Caco-2 (cell line): ENCODE measurements at regions not wholly inside any gene's neighbourhood (a gene's known extent, or its start where the extent isn't known, plus 50 kb on each side); places are given as distances from the start of the nearest gene placed in this dataset.

Source experiments
- BruUV-seq: library from RNA; stranded (reverse); fragments of 400-500 nt; replicated peaks from 2 replicates; lab custom pipeline; 2021; lab: Mats Ljungman, UMichigan
- CTCF ChIA-PET: fragments of 300-600 bp; sonication (Branson Sonifier 250); formaldehyde crosslinking; loops from one replicate; lab custom pipeline; 2022; ENCODE audit warnings: antibody characterized with exemption; lab: Charles Lee
- POLR2A ChIA-PET: fragments of 300-600 bp; sonication (Branson Sonifier 250); formaldehyde crosslinking; loops from one replicate; lab custom pipeline; 2022; ENCODE audit warnings: antibody characterized with exemption; lab: Charles Lee
- DNase-seq, 2 experiments: peaks; one replicate each; pipeline versions ENCODE4 v3.0.0 to v3.0.0-alpha.2; 2020 to 2022
- H3K27me3 ChIP-seq: replicated peaks from 2 replicates; pipeline ENCODE4 v1.6.0; 2011; ENCODE audit warnings: low read length; ENCODE audit not compliant: control insufficient read depth, insufficient read depth
- H3K36me3 ChIP-seq: 2 replicates; pipeline ENCODE4 v1.5.1; 2011; ENCODE audit warnings: low read length; ENCODE audit not compliant: control insufficient read depth, insufficient read depth
- H3K4me1 ChIP-seq: fragments of 250-450 bp; sonication (Bioruptor Pico); 2 replicates; pipeline ENCODE4 v1.5.1; 2020; ENCODE audit warnings: mild to moderate bottlenecking
- H3K4me3 ChIP-seq: 2 replicates; pipeline ENCODE4 v1.5.1; 2011; ENCODE audit warnings: low read depth, mild to moderate bottlenecking, control low read depth, low read length
- H3K9me3 ChIP-seq: fragments of 250-450 bp; sonication (Bioruptor Pico); 2 replicates; pipeline ENCODE4 v1.5.1; 2020; ENCODE audit warnings: mild to moderate bottlenecking, moderate library complexity
- H3K27ac Mint-ChIP-seq: one replicate; pipeline ENCODE4 v1.8.0; 2022; ENCODE audit warnings: mixed read lengths; ENCODE audit not compliant: unreplicated experiment
- H3K27me3 Mint-ChIP-seq: one replicate; pipeline ENCODE4 v1.8.0; 2022; ENCODE audit warnings: mixed read lengths; ENCODE audit not compliant: insufficient read depth, unreplicated experiment
- H3K36me3 Mint-ChIP-seq: one replicate; pipeline ENCODE4 v1.8.0; 2022; ENCODE audit warnings: mild to moderate bottlenecking, mixed read lengths; ENCODE audit not compliant: insufficient read depth, unreplicated experiment
- H3K4me1 Mint-ChIP-seq: one replicate; pipeline ENCODE4 v1.8.0; 2022; ENCODE audit warnings: low read depth, mixed read lengths; ENCODE audit not compliant: unreplicated experiment
- H3K4me3 Mint-ChIP-seq: one replicate; pipeline ENCODE4 v1.8.0; 2022; ENCODE audit warnings: mild to moderate bottlenecking, moderate library complexity, mixed read lengths; ENCODE audit not compliant: unreplicated experiment
- H3K9me3 Mint-ChIP-seq: one replicate; pipeline ENCODE4 v1.8.0; 2022; ENCODE audit warnings: mixed read lengths; ENCODE audit not compliant: unreplicated experiment
- intact Hi-C: fragments of 100-400 bp; cut with micrococcal nuclease; formaldehyde crosslinking; loops from one replicate; pipeline ENCODE4 v1.10.0; 2022; ENCODE audit not compliant: unreplicated experiment
- TF ChIP-seq, protein P1 (sequence below), 2 experiments: fragments of 200-600 bp in 1 of 2; IDR thresholded peaks; 1 replicate in 1 of 2; 2 replicates in 1 of 2; pipeline versions ENCODE4 v1.5.1 to v1.8.0; 2011 to 2022; ENCODE audit warnings: antibody characterized with exemption in 1 of 2, control low read depth in 1 of 2, inconsistent platforms in 1 of 2, low read depth in 1 of 2, low read length in 1 of 2, mild to moderate bottlenecking in 1 of 2, moderate library complexity in 1 of 2; ENCODE audit not compliant: insufficient read depth in 1 of 2, severe bottlenecking in 1 of 2, unreplicated experiment in 1 of 2

- Histone ChIP-seq H3K4me3 (no peak overlapping the region), H3K4me1 (peaks cover 39% of the 10 kb centered on the region), H3K27me3 (no peaks in the 10 kb centered on the region), H3K36me3 (no peaks in the 10 kb centered on the region), H3K9me3 (peaks cover 5% of the 10 kb centered on the region; the same call in 1 of the 2 replicates)
- DNase-seq = peak in 1 of 2 experiments; percentile 4
- BruUV-seq = no TSS peak
- Mint-ChIP-seq H3K27me3 (no peaks in the 10 kb centered on the region), H3K9me3 (peaks cover 20% of the 10 kb centered on the region), H3K4me1 (peaks cover 23% of the 10 kb centered on the region), H3K27ac (peak overlapping the region; percentile 92), H3K4me3 (peak overlapping the region; percentile 14), H3K36me3 (peaks cover 20% of the 10 kb centered on the region)
- CTCF ChIA-PET = interaction anchor here (2.0 kb wide), 1 partner anchor 11 kb away, joined by 5 read pairs; no protein-coding TSS in a partner anchor
- TF ChIP-seq, protein P1, sequence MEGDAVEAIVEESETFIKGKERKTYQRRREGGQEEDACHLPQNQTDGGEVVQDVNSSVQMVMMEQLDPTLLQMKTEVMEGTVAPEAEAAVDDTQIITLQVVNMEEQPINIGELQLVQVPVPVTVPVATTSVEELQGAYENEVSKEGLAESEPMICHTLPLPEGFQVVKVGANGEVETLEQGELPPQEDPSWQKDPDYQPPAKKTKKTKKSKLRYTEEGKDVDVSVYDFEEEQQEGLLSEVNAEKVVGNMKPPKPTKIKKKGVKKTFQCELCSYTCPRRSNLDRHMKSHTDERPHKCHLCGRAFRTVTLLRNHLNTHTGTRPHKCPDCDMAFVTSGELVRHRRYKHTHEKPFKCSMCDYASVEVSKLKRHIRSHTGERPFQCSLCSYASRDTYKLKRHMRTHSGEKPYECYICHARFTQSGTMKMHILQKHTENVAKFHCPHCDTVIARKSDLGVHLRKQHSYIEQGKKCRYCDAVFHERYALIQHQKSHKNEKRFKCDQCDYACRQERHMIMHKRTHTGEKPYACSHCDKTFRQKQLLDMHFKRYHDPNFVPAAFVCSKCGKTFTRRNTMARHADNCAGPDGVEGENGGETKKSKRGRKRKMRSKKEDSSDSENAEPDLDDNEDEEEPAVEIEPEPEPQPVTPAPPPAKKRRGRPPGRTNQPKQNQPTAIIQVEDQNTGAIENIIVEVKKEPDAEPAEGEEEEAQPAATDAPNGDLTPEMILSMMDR (IDR thresholded peaks at IDR 0.05; ENCODE audit: insufficient read depth in 1 of 2, low read depth in 1 of 2, low read length in 1 of 2, severe bottlenecking in 1 of 2, unreplicated experiment in 1 of 2) = no peak
- intact Hi-C loops = no loop called here
- POLR2A ChIA-PET = no interaction called here
These were observed 108.0 kb upstream of the SLC35G4 start for GRCh38 chr18:11501352-11501751.

DNA sequence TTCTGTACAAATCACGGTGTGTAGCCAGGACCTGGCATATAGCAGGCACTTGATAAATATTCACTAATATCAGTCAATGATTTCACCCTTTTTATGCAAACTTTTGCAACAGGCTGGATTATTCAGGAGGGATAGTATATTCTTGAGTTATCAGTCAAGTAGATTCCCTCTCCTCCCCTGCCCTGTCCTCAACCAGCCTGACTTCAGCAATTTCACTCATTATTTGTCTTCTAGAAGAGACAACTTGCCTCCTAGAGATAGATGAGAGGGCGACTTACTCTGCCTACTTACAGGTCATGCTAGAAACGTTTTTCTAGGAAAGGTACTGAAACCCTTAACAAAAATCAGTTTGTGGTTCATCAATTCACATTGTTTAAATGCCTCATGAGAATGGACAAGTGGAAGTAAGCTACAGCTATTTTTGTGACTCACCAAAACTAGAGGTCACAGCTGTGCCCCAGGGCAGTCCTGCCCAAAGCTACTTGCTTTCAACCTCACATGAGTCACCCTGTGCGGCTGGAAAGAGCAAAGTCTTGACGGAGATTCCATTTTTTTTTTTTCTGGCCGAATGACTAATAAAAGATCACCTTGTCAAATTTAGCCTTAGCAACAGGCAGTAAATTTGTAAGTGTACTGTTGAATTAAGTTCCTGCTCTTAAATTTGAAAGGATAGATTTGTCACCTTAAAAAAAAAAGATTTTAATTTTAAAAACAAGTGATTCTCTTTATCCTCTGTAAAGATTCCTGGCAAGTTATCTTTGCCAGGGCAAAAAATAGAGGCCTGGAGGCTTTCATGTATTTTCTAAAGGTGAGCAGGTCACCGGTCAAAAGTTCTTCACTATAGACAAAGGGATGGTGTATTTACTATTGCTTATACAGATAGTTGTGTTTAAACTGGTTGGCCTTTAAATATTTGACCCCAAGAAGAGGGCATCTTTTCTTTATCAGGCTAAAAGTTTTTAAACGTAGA is 109.0 kb upstream of the SLC35G4 start:
- Histone ChIP-seq H3K4me1 (peaks cover 39% of the 10 kb centered on the region), H3K27me3 (no peaks in the 10 kb centered on the region), H3K4me3 (no peak overlapping the region), H3K36me3 (no peaks in the 10 kb centered on the region), H3K9me3 (peaks cover 5% of the 10 kb centered on the region; the same call in 1 of the 2 replicates)
- Mint-ChIP-seq H3K27ac (peak overlapping the region; percentile 92), H3K27me3 (no peaks in the 10 kb centered on the region), H3K36me3 (peaks cover 20% of the 10 kb centered on the region), H3K9me3 (peaks cover 20% of the 10 kb centered on the region), H3K4me1 (peaks cover 23% of the 10 kb centered on the region), H3K4me3 (peak overlapping the region; percentile 39)
- CTCF ChIA-PET = interaction anchor here (0.7 to 2.0 kb wide), 4 partner anchors 12 to 314 kb away, joined by 3 to 5 read pairs (median 4); no protein-coding TSS in a partner anchor
- no TSS peak for BruUV-seq
- TF ChIP-seq, protein P1 (IDR thresholded peaks at IDR 0.05; ENCODE audit: insufficient read depth in 1 of 2, low read depth in 1 of 2, low read length in 1 of 2, severe bottlenecking in 1 of 2, unreplicated experiment in 1 of 2) = no peak
- intact Hi-C loops = no loop called here
- DNase-seq = peak; percentile 89 to 95
- POLR2A ChIA-PET = interaction anchor here (0.7 kb wide), 1 partner anchor 189 kb away, joined by 3 read pairs; the partner anchor contains the start of gene GNAL

DNA sequence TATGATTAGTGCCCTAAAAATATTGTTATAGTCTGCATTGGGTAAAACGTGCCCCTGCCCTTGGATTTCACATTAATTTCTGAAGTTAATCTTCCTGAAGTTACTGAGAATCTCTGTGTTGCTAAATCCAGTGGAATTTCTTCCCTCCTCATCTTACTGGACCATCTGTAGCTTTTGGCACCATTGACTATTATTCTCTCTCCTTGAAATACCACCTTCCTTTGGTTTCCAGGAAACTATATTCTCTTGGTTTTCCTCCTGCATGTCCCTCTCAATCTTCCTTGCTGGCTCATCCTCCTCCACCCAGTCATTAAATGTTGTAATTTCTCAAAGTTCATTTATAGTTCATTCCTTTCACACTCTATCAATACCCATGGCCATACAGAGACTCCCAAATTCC is 110.6 kb upstream of the SLC35G4 start:
- H3K27me3 Mint-ChIP-seq = no peaks in the 10 kb centered on the region
- Histone ChIP-seq H3K9me3 (peaks cover 5% of the 10 kb centered on the region; the same call in 1 of the 2 replicates), H3K4me3 (no peak overlapping the region), H3K27me3 (no peaks in the 10 kb centered on the region), H3K4me1 (peaks cover 43% of the 10 kb centered on the region), H3K36me3 (no peaks in the 10 kb centered on the region)
- BruUV-seq = no TSS peak
- CTCF ChIA-PET = no interaction called here
- peak overlapping the region; percentile 92 for H3K27ac Mint-ChIP-seq
- peaks cover 20% of the 10 kb centered on the region for H3K36me3 Mint-ChIP-seq
- intact Hi-C loops = no loop called here
- peaks cover 23% of the 10 kb centered on the region for H3K4me1 Mint-ChIP-seq
- peaks cover 20% of the 10 kb centered on the region for H3K9me3 Mint-ChIP-seq
- POLR2A ChIA-PET = no interaction called here
- TF ChIP-seq, protein P1 (IDR thresholded peaks at IDR 0.05; ENCODE audit: insufficient read depth in 1 of 2, low read depth in 1 of 2, low read length in 1 of 2, severe bottlenecking in 1 of 2, unreplicated experiment in 1 of 2) = no peak
- DNase-seq = no peak
- H3K4me3 Mint-ChIP-seq = no peak overlapping the region
